DND-41 (cell line): ENCODE measurements at regions not wholly inside any gene's neighbourhood (a gene's known extent, or its start where the extent isn't known, plus 50 kb on each side); places are given as distances from the start of the nearest gene placed in this dataset.

Experiments
- EZH2 ChIP-seq: IDR thresholded peaks from 3 replicates; pipeline ENCODE4 v1.6.1; 2012; ENCODE audit warnings: borderline replicate concordance, low read depth, mild to moderate bottlenecking, moderate library complexity, low read length, inconsistent platforms; ENCODE audit not compliant: severe bottlenecking
- TF ChIP-seq, protein P1 (sequence below): IDR thresholded peaks from 2 replicates; pipeline ENCODE4 v1.5.1; 2012; ENCODE audit warnings: borderline replicate concordance, low read length, moderate library complexity, mild to moderate bottlenecking; ENCODE audit not compliant: poor library complexity, severe bottlenecking; ENCODE audit errors: extremely low read depth

DNA sequence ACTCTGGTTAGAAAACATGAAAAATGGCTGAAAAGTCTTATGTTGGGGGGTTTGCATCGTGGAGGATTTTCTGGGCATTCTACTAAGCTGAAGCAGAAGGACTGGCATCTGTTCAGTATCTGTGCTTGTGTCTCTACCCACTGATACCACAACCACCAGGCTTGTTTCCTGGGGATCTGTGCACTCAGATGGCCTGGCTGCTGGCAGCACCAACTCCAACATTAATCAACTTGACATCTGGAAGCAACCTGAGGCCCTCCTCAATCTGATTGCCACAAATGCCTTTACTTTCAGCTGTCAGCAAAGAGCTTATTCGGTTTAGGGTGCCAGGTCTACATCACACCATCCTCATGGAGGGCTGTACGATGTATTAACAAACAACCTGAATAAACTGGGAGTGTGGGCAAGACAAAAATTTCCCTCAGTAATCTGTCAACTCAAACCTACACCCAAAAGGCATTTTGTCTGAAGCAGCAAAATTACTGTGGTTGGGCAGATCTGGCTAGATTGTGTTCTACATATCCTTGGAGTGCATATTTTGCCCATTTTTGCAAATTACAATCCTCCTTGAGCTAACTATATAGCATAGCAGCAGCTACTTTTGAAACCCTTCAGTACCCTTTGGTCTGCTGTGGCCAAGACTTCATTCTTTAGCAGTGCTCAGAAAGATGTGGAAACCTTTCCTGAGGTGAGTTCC is 74.6 kb downstream of the FOXD1 start:
- TF ChIP-seq, protein P1, sequence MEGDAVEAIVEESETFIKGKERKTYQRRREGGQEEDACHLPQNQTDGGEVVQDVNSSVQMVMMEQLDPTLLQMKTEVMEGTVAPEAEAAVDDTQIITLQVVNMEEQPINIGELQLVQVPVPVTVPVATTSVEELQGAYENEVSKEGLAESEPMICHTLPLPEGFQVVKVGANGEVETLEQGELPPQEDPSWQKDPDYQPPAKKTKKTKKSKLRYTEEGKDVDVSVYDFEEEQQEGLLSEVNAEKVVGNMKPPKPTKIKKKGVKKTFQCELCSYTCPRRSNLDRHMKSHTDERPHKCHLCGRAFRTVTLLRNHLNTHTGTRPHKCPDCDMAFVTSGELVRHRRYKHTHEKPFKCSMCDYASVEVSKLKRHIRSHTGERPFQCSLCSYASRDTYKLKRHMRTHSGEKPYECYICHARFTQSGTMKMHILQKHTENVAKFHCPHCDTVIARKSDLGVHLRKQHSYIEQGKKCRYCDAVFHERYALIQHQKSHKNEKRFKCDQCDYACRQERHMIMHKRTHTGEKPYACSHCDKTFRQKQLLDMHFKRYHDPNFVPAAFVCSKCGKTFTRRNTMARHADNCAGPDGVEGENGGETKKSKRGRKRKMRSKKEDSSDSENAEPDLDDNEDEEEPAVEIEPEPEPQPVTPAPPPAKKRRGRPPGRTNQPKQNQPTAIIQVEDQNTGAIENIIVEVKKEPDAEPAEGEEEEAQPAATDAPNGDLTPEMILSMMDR = no peak
- no peak for TF ChIP-seq EZH2
